ENCODE measurements at regions not wholly inside any gene's neighbourhood (a gene's known extent, or its start where the extent isn't known, plus 50 kb on each side); places are given as distances from the start of the nearest gene placed in this dataset.
A peak's percentile ranks its signal among the peaks of the same experiment; 100 is the strongest.

GRCh38 chr13:22040810-22041364, 370.0 kb downstream of the FGF9 start:
- Histone ChIP-seq H3K27ac (no peak overlapping the region), H3K27me3 (no peaks in the 10 kb centered on the region), H3K4me1 (no peaks in the 10 kb centered on the region), H3K36me3 (no peaks in the 10 kb centered on the region), H3K4me3 (no peak overlapping the region), H3K9me3 (peaks cover 0 to 3% (median 0%) of the 10 kb centered on the region in 4 donors)
- no peak for TF ChIP-seq EP300 (IDR thresholded peaks at IDR 0.05)
- no peak for TF ChIP-seq POLR2A (IDR thresholded peaks at IDR 0.05)
- no peak for TF ChIP-seq POLR2AphosphoS5 (IDR thresholded peaks at IDR 0.05)
- no peak for TF ChIP-seq CTCF (IDR thresholded peaks at IDR 0.05)
- peak in 1 of 2 donors; percentile 26 for DNase-seq
- intact Hi-C loops (cut with DNase I; ENCODE audit: low total_unique reads) = no loop called here
- 66 to 87% (median 78%) methylated on average over 22 to 23 of the region's 23 CpGs for WGBS, 5 donors

- no peaks in the 10 kb centered on the region for H3K36me3 ChIP-seq
- 78 to 91% (median 88%) methylated on average over 2 of the region's 2 CpGs for WGBS, 5 donors
- no peak for TF ChIP-seq CTCF (IDR thresholded peaks at IDR 0.05)
- TF ChIP-seq POLR2AphosphoS5 (IDR thresholded peaks at IDR 0.05) = no peak
- no peak for TF ChIP-seq POLR2A (IDR thresholded peaks at IDR 0.05)
- no peak for TF ChIP-seq EP300 (IDR thresholded peaks at IDR 0.05)
These were observed 370.9 kb downstream of the FGF9 start for GRCh38 chr13:22041741-22042140.

GRCh38 chr13:22047082-22047784, 376.4 kb downstream of the FGF9 start:
- no peak for DNase-seq
- 83 to 91% (median 84%) methylated on average over 2 of the region's 2 CpGs for WGBS, 5 donors
- H3K36me3 ChIP-seq = no peaks in the 10 kb centered on the region
- no peaks in the 10 kb centered on the region for H3K9me3 ChIP-seq
- no peak overlapping the region for H3K4me3 ChIP-seq
- H3K27ac ChIP-seq = no peak overlapping the region
- H3K27me3 ChIP-seq = no peaks in the 10 kb centered on the region
- no peaks in the 10 kb centered on the region for H3K4me1 ChIP-seq
- TF ChIP-seq EP300 (IDR thresholded peaks at IDR 0.05) (no peak), CTCF (IDR thresholded peaks at IDR 0.05) (no peak), POLR2AphosphoS5 (IDR thresholded peaks at IDR 0.05) (no peak), POLR2A (IDR thresholded peaks at IDR 0.05) (no peak)
- intact Hi-C loops (cut with DNase I; ENCODE audit: low total_unique reads) = no loop called here

More at GRCh38 chr13:22041741-22042140, 370.9 kb downstream of the FGF9 start:
- peaks cover 0 to 3% (median 0%) of the 10 kb centered on the region in 4 donors for H3K9me3 ChIP-seq
- no peak overlapping the region for H3K27ac ChIP-seq
- H3K27me3 ChIP-seq = no peaks in the 10 kb centered on the region
- no peak for DNase-seq
- H3K4me3 ChIP-seq = no peak overlapping the region
- H3K4me1 ChIP-seq = no peaks in the 10 kb centered on the region
- intact Hi-C loops (cut with DNase I; ENCODE audit: low total_unique reads) = no loop called here

- WGBS, 5 donors = 88 to 94% (median 89%) methylated on average over 6 of the region's 6 CpGs
These were observed 376.9 kb downstream of the FGF9 start for GRCh38 chr13:22047785-22048104.

More at GRCh38 chr13:22047785-22048104, 376.9 kb downstream of the FGF9 start:
- Histone ChIP-seq H3K27me3 (no peaks in the 10 kb centered on the region), H3K36me3 (no peaks in the 10 kb centered on the region), H3K27ac (no peak overlapping the region), H3K4me1 (no peaks in the 10 kb centered on the region), H3K9me3 (no peaks in the 10 kb centered on the region), H3K4me3 (no peak overlapping the region)
- TF ChIP-seq POLR2A (IDR thresholded peaks at IDR 0.05) = no peak
- no peak for TF ChIP-seq POLR2AphosphoS5 (IDR thresholded peaks at IDR 0.05)
- TF ChIP-seq EP300 (IDR thresholded peaks at IDR 0.05) = no peak
- no peak for TF ChIP-seq CTCF (IDR thresholded peaks at IDR 0.05)
- no peak for DNase-seq
- intact Hi-C loops (cut with DNase I; ENCODE audit: low total_unique reads) = no loop called here
